ENCODE measurements at regions not wholly inside any gene's neighbourhood (a gene's known extent, or its start where the extent isn't known, plus 50 kb on each side); places are given as distances from the start of the nearest gene placed in this dataset.

GRCh38 chr2:5877360-5877759 is 185.2 kb downstream of the SOX11 start:
- no peak for TF ChIP-seq REST (IDR thresholded peaks at IDR 0.05; ENCODE audit: borderline replicate concordance)
- no peak for TF ChIP-seq EP300 (conservative IDR thresholded peaks at IDR 0.05; ENCODE audit: poor library complexity, severe bottlenecking)
- TF ChIP-seq CTCF (IDR thresholded peaks at IDR 0.05; ENCODE audit: poor library complexity, severe bottlenecking): no peak
- TF ChIP-seq TAF1 (IDR thresholded peaks at IDR 0.05; ENCODE audit: low read depth): no peak
- TF ChIP-seq MXI1 (conservative IDR thresholded peaks at IDR 0.05; ENCODE audit: poor library complexity, severe bottlenecking): no peak

All from neural cell (in vitro differentiated cells).